HG02884 (cell line): ENCODE measurements at regions not wholly inside any gene's neighbourhood (a gene's known extent, or its start where the extent isn't known, plus 50 kb on each side); places are given as distances from the start of the nearest gene placed in this dataset.

ENCODE experiments used
- ATAC-seq: cut with Tn5 transposase; IDR thresholded peaks from one replicate; pipeline ENCODE4 v1.9.1; 2021; ENCODE audit warnings: mild to moderate bottlenecking, moderate library complexity; ENCODE audit not compliant: unreplicated experiment

DNA sequence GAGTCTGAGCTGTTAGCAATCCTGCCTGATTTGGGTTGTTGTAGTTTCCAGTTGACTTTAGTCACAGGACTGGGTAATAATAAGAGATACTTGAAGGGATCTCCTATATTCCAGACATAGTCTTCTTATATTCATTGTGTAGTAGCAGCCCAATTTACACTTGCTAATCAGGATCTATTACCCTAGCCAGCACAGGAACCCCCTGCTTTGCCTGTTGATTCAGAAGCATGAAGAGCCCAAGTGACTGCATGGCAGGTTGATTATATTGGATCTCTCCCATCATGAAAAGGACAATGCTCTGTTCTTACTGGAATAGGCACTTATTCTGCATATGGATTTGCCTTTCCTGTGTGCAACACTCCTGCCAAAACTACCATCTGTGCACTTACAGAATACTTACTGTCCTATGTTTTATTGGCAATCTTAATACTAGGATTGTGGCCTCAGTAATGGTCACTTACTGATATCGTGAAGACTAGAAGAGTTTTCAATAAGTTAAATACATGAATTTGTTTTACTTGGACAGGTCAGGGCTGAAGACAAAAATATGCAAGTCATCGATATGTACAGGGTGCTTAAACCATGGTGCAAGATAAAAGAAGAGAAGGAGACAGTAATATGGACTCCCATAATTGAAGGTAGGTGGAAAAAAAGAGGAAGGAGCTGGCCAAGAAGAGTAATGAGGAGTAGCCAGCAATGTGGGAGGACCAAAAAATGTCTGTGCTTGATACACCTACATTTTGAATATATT lies 304.1 kb downstream of the MCTP2 start:
- ATAC-seq, result no peak

DNA sequence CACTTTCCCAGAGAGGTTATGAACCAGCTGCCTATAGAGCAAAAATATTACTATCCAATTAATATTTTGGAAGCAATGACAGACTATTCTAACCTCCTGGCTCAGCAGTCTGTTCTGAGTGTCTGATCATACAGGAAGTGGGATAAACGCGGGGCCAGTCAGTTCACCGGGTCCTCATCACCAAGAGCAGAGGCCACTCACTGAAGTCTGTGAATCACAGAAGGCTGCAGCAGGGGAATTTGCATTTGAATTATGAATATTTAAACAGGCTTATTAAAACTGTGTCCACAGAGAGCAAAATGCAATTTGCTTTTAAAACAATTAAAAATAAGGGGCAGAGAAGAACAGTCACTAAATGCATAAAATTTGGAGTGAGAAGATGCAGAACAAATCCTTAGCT lies 305.2 kb downstream of the MCTP2 start:
- ATAC-seq, result no peak

DNA sequence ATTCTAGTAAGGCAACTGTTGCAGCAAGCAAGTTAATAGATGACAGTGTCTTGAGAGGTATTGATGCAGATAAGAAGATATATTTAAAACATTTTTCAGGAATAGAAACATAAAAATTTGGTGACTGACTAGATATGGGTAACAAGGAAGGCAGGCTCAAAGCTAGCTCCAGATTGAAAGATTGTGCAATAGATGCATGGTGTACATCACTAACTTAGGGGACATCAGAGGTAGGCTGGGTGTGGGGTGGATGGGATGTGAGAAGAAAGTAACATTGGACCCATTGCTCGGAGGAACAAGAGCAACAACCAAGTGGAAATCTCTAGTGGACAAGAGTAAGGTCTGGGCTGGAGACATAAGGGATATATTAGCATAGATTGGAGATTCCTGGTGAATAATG lies 306.9 kb downstream of the MCTP2 start:
- ATAC-seq, result no peak

DNA sequence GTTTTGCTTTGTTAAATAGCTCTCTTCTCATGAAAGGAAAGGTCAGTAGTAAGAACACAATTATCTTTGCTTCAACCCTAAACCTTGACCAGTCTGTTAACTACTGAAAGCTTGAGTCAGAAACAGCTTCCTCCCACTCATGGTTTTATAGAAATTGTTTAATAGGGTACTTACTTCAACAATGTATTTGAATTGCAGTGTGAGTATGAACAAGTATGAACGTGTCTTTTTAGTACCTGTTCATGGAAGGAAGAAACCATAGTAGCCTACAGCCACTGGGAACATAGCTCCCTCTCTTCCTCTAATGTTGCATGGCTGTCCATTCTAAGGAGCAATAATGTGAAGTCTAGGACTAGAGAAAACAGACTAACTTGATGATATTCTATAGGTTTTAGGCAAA lies 311.0 kb downstream of the MCTP2 start:
- ATAC-seq, result no peak

DNA sequence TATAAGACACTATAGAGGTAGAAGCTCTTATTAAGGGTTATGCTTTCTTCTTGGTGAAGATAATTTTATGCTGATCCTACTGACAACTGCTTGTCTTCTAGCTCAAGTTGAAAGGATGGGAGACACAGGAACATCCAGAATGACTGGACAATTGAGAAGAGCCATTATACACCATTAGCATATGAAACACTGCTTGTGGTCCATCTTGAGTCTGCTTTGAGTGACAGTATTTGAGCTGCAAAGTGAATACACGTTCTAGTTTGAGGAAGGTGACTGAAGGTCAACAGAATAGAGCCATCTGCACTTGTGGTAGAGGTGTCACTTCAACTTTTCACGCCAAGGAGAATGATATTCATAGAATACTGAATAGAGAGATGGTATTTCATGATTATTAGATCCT lies 315.4 kb downstream of the MCTP2 start:
- ATAC-seq, result no peak

DNA sequence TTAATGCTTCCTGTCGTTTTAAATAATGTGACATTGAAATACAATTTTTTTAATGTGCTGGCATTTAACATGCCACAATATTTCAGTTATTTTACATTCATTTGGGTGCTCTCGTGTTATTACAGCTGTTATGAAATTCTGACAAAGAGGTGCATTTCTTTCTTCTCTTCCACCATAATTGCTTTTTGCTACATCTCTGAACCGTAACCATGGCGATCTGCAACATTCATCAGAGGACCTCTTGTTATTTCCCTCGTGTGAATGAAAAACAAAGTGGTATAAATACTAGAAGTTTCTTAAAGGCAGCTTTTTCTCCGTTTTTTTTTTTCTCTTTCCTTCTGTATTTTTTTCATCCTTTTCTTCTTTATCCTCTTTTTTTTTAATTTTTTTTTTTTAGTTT lies 316.4 kb downstream of the MCTP2 start:
- ATAC-seq, result no peak

DNA sequence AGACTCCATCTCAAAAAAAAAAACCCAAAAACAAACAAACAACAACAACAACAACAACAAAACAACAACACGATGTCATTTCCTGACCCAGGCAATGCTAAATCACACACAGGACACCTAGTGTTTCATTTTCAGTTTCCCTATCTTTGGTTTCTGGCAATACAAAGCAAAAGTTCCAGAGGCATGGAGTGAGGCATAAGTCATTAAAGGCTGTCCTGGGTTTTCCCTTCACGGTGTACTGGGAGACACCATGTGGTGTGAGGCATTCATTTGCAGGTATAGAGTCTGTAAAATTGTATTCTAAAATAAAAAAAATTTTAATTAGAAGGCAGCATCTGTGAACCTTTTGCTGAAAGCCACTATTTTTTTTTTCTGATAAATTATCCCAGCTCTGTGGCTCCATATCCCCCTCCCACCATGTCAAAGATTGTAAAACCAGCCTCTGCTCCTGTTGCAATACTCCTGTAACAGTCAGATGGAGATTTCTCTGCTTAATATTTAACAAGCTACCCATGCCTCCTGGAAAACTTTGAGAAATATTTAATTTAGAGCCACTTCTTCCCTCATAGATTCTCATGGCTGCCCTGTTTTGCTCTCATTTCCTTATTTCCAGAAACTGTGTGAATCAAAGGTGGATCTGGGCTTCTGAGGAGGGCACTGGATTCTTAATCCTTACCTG lies 324.6 kb downstream of the MCTP2 start:
- no peak for ATAC-seq

DNA sequence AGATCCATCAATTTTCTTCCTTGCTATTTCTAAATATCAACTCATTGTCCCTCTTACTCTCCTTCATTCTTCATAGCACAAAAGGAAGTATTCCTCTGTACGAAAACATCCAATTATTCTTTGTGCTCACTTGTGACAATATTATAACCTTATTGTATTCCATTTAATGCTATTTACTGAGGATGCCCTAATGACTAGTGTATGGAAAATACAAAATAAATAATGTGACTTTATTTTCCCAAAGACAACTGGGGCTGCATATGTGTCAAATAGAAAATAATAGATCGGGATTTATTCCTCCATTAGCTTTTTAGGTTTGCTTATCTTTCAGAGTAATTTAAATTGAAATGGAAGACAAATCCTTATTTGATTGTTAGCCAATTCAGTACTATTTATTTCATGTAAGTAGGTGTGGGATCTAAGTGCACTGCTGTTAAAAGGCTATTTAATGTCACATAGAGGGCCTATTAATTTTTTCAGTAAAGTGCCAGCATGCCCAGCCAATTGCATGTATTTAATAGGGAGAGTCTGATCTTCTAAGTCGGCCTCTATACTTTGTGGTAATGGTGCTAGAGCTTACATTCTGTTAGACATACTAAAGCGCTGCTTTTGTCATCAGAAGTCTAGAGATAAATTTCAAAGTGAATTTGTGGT lies 329.8 kb downstream of the MCTP2 start:
- ATAC-seq, result no peak

DNA sequence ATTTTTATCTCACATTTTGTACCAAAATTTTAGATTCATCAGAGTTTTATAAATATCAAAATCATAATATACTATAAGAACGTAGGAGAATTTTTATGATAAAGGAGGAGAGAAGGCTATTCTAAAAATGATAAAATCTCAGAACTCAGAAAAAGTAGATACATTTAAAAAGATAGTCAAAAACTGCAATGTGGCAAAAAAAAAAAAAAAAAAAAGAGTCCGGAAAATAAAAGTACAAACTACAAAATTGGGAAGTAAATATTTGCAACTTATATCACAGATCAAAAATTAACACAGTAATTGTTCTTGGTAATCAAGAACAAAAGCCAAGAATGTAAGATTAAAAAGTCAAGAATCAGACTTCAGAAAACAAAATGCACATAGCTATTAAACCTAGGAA lies 332.1 kb downstream of the MCTP2 start:
- ATAC-seq, result no peak

DNA sequence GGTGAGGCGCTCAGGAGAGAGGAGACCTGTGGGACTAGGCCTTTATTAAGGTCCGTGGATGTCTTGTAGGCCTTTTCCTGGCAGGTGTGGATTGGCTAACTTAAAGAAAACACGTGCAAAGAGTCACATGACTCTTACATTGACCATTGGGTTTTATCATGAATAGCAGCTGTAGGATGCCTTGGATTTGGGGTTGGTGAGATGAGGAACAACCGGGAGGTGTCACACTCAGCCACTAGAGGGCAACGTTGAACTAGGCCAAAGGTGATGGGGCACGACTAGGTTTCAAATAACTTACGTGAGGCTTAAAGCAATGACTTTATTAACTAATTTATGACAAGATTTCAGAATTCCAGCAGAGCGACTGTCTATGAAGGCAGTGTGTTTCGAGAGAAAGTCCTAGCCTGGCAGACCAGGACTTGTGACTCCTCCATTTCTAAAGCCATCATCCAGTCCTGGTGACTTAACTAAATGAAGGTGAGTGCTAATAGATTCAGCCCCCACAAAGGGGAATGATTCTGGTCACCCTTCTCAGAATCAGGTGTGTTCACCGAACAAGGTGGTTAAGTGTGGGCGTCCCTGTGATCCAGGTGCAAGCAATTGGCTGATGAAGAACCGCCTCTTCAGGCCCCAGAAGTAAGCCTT lies 345.6 kb downstream of the MCTP2 start:
- ATAC-seq, result peak; percentile 76

DNA sequence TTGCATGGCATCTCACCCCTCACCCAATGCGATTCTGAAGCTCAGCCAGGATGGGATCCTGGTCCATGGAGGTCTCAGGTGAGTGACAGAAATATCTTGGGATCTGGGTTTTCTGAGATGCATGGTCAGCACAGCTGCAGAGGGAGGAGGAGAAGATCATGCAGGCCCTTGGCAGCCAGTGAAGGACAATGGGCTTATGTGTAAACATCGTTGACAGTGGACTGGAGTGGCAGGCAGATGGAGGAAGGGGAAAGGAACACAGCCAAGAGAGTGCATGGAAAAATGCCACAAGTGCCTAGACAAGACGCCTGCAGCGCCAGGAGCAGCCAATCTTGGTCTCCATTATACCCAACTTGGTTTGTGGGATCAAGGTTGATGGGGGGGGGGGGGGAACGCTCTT lies 347.9 kb downstream of the MCTP2 start:
- no peak for ATAC-seq

DNA sequence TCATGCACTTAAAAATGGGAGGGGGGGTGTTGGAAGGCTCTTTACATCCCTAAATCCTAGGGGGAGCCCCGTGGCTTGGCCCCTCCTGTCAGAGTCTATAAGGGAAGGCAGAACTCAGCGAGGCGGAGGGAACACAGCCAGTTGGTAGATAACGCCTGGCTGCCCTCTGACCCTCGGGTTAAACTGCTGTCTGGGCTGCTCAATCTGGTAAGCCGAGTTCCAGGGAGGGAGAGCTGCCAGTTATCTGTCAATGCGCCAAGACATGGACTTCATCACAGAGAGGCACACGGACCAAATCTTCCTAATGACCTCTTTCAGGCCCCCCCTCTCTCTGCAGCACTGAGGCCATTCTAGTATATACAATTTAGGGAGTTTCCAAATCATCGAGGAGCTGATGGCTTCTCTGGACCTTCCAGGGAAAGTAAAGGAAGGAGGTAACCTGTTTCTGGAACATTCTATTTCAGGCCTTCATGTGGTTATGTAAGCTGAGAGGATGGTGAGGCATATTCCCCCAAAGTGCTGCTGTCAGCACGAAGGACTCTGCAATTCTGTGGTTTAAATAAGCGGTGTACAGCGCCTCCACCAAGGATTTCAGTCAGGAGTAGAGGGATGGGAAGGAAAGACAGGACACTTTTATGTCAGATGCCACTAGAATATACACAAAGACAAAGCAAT lies 349.0 kb downstream of the MCTP2 start:
- ATAC-seq, result no peak

DNA sequence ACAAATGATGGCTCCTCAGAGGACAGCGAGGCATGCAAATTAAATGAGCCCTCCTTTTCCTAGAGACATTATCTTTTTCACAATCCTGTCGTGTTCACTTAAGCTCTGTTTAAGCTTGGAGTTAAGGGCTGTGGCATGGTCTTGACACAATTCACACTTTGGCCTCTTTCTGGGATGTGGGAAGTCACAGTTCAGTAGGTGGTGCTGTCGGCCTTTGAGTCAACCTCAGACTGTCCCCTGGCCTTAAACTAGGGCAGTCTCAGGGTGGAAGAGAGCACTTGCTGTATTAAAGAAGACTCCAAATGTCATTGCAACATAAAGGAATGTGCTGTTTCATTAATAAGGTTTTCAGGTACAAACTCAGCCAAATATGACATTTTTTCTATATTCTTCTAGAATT lies 351.0 kb downstream of the MCTP2 start:
- peak; percentile 42 for ATAC-seq

DNA sequence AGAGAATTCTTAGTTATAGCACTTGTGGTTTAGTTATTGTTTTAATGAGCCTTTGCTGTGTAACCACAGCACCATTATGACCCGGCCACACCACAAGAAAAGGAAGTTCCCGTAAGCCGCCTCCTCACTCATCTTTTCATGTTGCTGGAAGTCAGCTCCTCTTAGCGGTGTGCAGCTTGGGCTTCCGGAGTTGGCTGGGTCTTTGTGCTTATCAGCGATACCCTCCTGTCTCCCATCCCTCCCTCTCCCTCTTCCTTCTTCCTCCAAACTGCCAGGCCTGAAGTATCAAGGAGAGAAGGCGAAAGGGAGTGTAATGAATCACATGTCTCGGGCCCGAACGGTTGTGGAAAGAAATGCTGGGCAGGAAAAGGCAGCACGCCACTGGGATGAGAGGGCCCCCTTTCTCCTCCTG lies 353.5 kb downstream of the MCTP2 start:
- ATAC-seq, result peak; percentile 76

DNA sequence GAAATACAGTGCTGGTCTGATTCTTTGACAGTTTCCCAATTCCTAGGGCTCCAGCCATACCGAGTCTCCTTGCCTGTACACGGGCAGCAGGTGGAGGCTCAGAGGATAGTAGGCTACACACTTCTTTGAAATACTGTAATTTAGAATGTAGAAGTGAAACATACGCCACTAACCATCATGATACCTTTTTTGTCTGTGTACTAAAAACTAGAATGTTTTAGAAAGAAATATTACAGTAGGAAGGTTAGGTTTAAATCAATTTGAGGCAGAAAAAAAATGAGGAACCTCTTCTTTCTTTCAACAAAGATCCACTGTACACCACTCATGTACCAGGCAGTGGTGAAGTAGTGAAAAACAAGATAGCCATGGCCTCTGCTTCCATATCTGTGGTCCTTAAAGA lies 354.7 kb downstream of the MCTP2 start:
- peak; percentile 64 for ATAC-seq

DNA sequence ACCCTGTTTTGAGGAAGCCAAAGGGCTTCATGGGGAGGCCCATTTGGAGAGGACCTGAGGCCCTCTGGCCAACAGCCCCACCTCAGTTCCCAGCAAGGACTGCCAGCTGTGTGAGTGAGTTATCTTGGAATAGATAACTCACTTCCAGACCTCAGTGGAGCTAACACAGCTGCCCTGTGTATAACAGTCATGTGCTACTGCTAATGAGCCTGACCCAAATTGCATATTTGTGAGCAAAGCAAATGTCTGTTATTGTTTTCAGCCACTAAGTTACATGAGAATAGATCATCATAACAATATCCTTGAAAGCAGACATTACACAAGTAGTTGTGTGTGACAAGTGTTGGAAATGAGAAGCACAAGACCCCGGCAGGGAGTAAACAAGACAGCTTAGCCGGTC lies 355.8 kb downstream of the MCTP2 start:
- ATAC-seq, result no peak

DNA sequence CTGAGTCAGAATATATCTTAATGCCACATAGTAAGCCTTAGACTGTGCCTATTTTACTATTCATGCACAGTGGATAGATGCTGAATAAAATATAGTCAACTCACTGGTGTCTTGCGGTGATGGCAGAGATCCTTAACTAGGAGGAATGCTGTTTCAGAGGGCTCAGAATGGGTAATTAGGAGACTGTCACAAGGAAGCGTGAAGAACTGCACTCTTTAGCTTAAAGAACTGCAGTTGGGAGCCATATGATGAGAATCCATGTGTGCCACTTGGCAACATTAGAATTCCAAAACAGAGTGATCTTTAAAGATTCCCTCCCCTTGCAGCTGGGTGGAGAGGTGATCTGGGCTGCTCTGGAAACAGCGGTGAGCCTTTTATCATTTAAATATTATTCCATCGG lies 357.6 kb downstream of the MCTP2 start:
- ATAC-seq, result no peak

DNA sequence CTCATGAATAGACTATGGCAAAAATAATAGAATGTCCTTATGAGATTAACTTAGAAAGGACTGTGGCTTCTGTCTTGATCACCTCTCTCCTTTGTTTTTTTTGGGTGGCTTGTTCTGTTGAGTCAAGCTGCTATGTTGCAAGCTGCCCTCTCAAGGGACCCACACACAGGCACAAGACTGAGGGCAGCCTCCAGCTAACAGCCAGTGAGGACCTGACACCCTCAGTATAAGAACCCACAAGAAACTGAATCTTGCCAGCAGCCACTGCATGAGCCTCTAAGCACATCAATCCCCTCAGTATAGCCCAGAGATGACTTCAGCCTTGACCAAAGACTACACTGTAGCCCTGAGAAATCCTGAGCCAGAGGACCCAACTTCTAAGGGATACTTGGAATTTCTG lies 361.1 kb downstream of the MCTP2 start:
- ATAC-seq, result no peak

DNA sequence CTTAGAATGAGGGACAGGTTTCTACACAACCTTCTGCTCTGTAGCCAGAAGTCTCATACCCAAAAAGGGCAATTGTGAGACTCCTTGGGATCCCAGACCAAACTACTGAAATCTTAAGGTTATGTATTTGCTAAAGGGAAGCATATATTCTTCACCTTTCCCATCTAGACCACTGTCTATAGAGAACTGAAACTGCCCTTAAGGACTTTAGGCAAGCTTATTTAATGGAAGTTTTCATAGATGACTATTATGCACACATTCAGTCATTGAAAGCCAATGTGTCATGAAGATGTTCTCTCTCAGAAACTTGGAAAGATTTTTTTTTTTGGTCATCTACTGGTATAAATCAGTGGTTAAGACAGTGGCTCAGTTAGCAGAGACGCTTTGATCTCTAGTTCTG lies 365.3 kb downstream of the MCTP2 start:
- ATAC-seq, result no peak

DNA sequence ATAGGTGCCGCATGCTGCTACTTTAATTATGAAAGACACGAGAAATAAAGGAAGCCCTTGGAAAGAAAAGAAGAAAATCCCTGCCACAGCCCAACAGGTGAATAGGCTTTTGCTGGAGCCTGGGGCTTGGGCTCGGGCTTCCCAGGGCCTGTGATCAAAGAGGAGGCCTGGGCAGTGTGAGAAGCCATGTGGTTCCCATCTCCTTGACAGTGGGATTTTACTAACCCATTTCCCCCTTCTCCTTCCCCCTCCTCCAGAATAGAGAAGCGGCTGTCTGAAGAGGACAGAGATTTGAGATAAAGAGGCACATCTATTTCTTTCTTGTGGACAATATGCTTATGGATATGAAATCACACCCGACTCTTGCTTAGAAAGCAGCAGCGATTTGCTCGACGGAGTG lies 369.1 kb downstream of the MCTP2 start:
- ATAC-seq, result no peak

DNA sequence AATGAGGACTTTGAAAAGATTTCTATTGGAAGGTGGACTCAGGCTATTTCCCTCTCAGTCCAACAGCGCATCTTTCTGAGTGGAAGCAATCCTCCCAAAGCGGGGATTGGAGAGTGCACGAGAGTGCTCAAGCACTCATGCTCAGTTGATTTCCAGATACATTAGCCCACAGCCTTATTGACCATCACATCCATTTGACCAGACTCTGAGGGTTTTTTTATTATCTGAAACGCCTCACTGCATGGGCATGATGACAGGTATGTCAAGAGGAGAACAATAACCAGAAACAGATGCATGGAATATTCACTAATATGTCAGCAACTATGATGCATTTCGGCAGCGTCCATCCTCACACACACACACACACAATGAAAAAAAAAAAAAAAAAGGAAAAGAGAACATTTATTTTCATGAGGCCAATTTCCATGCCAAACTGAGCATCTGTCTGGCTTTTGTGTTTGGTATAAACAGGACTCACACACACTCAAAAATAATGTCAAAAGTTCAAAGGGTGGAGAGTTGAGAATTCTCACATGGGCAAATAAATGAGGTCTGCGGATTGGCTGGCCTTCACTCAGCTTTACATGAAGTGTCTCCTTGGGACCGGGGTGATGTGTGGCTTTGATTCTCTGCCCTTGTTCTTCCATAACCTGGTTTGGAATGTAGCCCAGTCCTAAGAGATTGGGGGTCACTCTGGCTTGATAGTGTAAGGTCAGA lies 371.6 kb downstream of the MCTP2 start:
- no peak for ATAC-seq
